Neural cell (in vitro differentiated cells): ENCODE measurements at regions not wholly inside any gene's neighbourhood (a gene's known extent, or its start where the extent isn't known, plus 50 kb on each side); places are given as distances from the start of the nearest gene placed in this dataset.

Experiments used
- H2AFZ ChIP-seq: fragments of 200-600, 300-800 bp; sonication (generic), shearing (Covaris generic); 2 replicates; pipeline ENCODE4 v1.6.0; 2014; ENCODE audit warnings: low read depth, mild to moderate bottlenecking, antibody characterized with exemption, low read length, moderate library complexity
- H3F3A ChIP-seq: fragments of 200-600 bp; shearing (Covaris generic); 2 replicates; pipeline ENCODE4 v1.6.1; 2016; ENCODE audit warnings: mild to moderate bottlenecking, moderate library complexity, mixed read lengths, antibody characterized with exemption, low read length; ENCODE audit not compliant: insufficient read depth, poor library complexity, severe bottlenecking
- H3K27ac ChIP-seq: fragments of 200-600, 300-800 bp; sonication (generic), shearing (Covaris generic); 2 replicates; pipeline ENCODE4 v1.5.1; 2014; ENCODE audit warnings: mild to moderate bottlenecking, low read length, moderate library complexity
- H3K27me3 ChIP-seq: fragments of 300-800, 200-600 bp; sonication (generic), shearing (Covaris generic); 2 replicates; pipeline ENCODE4 v1.6.0; 2014; ENCODE audit warnings: mild to moderate bottlenecking, low read depth, low read length, moderate library complexity; ENCODE audit not compliant: insufficient read depth
- H3K36me3 ChIP-seq: fragments of 300-800, 200-600 bp; sonication (generic), shearing (Covaris generic); 2 replicates; pipeline ENCODE4 v1.5.1; 2014; ENCODE audit warnings: mild to moderate bottlenecking, antibody characterized with exemption, low read length, moderate library complexity; ENCODE audit not compliant: insufficient read depth
- H3K4me2 ChIP-seq: fragments of 300-800, 200-600 bp; sonication (generic), shearing (Covaris generic); 2 replicates; pipeline ENCODE4 v1.6.0; 2014; ENCODE audit warnings: mild to moderate bottlenecking, low read length
- H3K4me3 ChIP-seq: fragments of 300-800, 200-600 bp; sonication (generic), shearing (Covaris generic); 2 replicates; pipeline ENCODE4 v1.5.1; 2014; ENCODE audit warnings: mild to moderate bottlenecking, low read length, moderate library complexity
- H3K79me2 ChIP-seq: fragments of 200-600 bp; shearing (Covaris generic); replicated peaks from 2 replicates; pipeline ENCODE4 v1.6.0; 2014; ENCODE audit warnings: mild to moderate bottlenecking, low read length, moderate library complexity; ENCODE audit not compliant: insufficient read depth
- H3K9ac ChIP-seq: fragments of 300-800, 200-600 bp; sonication (generic), shearing (Covaris generic); 2 replicates; pipeline ENCODE4 v1.6.1; 2016; ENCODE audit warnings: mild to moderate bottlenecking, low read length, mixed read lengths
- H3K9me2 ChIP-seq: fragments of 200-600 bp; shearing (Covaris generic); 2 replicates; pipeline ENCODE4 v1.6.1; 2016; ENCODE audit warnings: mild to moderate bottlenecking, low read length, mixed read lengths; ENCODE audit not compliant: insufficient read depth
- H3K9me3 ChIP-seq: fragments of 200-600, 300-800 bp; sonication (generic), shearing (Covaris generic); 2 replicates; pipeline ENCODE4 v1.6.1; 2016; ENCODE audit warnings: mild to moderate bottlenecking, mixed run types, low read length, moderate library complexity, mixed read lengths
- H4K20me1 ChIP-seq: fragments of 200-600 bp; shearing (Covaris generic); 2 replicates; pipeline ENCODE4 v1.6.1; 2016; ENCODE audit warnings: mild to moderate bottlenecking, mixed run types; ENCODE audit not compliant: insufficient read depth
- CTCF ChIP-seq: fragments of 450-650 bp; IDR thresholded peaks from 2 replicates; pipeline ENCODE4 v1.5.1; 2014; ENCODE audit warnings: antibody characterized with exemption, mild to moderate bottlenecking, moderate library complexity; ENCODE audit not compliant: poor library complexity, severe bottlenecking
- EP300 ChIP-seq: fragments of 450-650 bp; conservative IDR thresholded peaks from 2 replicates; pipeline ENCODE4 v1.6.1; 2014; ENCODE audit warnings: antibody characterized with exemption, mild to moderate bottlenecking, moderate library complexity; ENCODE audit not compliant: poor library complexity, severe bottlenecking
- EZH2 ChIP-seq: fragments of 200-600, 300-800 bp; shearing (Covaris generic), sonication (generic); IDR thresholded peaks from 2 replicates; pipeline ENCODE4 v1.6.1; 2014; ENCODE audit warnings: antibody characterized with exemption, low read length, borderline replicate concordance, mild to moderate bottlenecking; ENCODE audit not compliant: insufficient read depth, poor library complexity, severe bottlenecking
- MXI1 ChIP-seq: fragments of 450-650 bp; conservative IDR thresholded peaks from 2 replicates; pipeline ENCODE4 v1.6.1; 2014; ENCODE audit warnings: antibody characterized with exemption, mild to moderate bottlenecking; ENCODE audit not compliant: poor library complexity, severe bottlenecking
- POLR2AphosphoS5 ChIP-seq: IDR thresholded peaks from 2 replicates; pipeline ENCODE4 v1.6.1; 2012
- RAD21 ChIP-seq: fragments of 450-650 bp; conservative IDR thresholded peaks from 2 replicates; pipeline ENCODE4 v1.6.1; 2014; ENCODE audit warnings: antibody characterized with exemption, mild to moderate bottlenecking, moderate library complexity
- SMC3 ChIP-seq: fragments of 450-650 bp; conservative IDR thresholded peaks from 2 replicates; pipeline ENCODE4 v1.6.1; 2014; ENCODE audit warnings: antibody characterized with exemption, mild to moderate bottlenecking, moderate library complexity; ENCODE audit not compliant: poor library complexity
- TAF1 ChIP-seq: IDR thresholded peaks from 2 replicates; pipeline ENCODE4 v1.6.1; 2012; ENCODE audit warnings: low read depth
- TF ChIP-seq, protein P1 (sequence below): IDR thresholded peaks from 2 replicates; pipeline ENCODE4 v1.6.1; 2012; ENCODE audit warnings: borderline replicate concordance

- TF ChIP-seq EP300 (peak; percentile 24), MXI1 (peak; percentile 54), EZH2 (no peak), CTCF (peak; percentile 83), TAF1 (no peak), RAD21 (peak; percentile 69), POLR2AphosphoS5 (peak; percentile 24), SMC3 (peak; percentile 71)
- TF ChIP-seq, protein P1, sequence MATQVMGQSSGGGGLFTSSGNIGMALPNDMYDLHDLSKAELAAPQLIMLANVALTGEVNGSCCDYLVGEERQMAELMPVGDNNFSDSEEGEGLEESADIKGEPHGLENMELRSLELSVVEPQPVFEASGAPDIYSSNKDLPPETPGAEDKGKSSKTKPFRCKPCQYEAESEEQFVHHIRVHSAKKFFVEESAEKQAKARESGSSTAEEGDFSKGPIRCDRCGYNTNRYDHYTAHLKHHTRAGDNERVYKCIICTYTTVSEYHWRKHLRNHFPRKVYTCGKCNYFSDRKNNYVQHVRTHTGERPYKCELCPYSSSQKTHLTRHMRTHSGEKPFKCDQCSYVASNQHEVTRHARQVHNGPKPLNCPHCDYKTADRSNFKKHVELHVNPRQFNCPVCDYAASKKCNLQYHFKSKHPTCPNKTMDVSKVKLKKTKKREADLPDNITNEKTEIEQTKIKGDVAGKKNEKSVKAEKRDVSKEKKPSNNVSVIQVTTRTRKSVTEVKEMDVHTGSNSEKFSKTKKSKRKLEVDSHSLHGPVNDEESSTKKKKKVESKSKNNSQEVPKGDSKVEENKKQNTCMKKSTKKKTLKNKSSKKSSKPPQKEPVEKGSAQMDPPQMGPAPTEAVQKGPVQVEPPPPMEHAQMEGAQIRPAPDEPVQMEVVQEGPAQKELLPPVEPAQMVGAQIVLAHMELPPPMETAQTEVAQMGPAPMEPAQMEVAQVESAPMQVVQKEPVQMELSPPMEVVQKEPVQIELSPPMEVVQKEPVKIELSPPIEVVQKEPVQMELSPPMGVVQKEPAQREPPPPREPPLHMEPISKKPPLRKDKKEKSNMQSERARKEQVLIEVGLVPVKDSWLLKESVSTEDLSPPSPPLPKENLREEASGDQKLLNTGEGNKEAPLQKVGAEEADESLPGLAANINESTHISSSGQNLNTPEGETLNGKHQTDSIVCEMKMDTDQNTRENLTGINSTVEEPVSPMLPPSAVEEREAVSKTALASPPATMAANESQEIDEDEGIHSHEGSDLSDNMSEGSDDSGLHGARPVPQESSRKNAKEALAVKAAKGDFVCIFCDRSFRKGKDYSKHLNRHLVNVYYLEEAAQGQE = peak; percentile 13
- no peaks in the 10 kb centered on the region for H3K9me2 ChIP-seq
- H3K79me2 ChIP-seq = no peaks in the 10 kb centered on the region
- peak overlapping the region; percentile 48 for H3K4me2 ChIP-seq
- H3F3A ChIP-seq = no peaks in the 10 kb centered on the region
- H3K9me3 ChIP-seq = no peaks in the 10 kb centered on the region
- H3K27ac ChIP-seq = no peak overlapping the region
- H3K27me3 ChIP-seq = peaks cover 5% of the 10 kb centered on the region
- no peaks in the 10 kb centered on the region for H3K36me3 ChIP-seq
- H3K4me3 ChIP-seq = peak overlapping the region; percentile 80
- no peaks in the 10 kb centered on the region for H4K20me1 ChIP-seq
- H2AFZ ChIP-seq = no peak overlapping the region
- peak overlapping the region; percentile 59 for H3K9ac ChIP-seq
Observed at GRCh38 chr17:77528516-77529327, 388.0 kb downstream of the SEC14L1 start.

DNA sequence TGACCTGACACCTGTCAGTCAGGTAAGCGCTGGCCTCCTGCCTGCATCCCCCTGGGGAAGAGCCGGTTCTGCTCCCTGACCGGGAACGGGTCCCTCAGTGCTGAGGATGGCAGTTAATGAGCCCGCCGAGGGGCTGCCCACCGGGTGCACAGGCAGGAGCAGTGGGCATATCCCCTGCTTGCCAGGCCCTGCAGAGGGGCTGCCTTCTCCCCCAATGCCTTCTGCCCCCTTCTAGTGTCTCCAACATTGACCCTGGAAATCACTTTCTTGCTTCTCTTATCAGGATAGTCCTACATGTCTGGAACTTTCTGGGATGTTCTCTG is 388.5 kb downstream of the SEC14L1 start:
- H4K20me1 ChIP-seq = no peaks in the 10 kb centered on the region
- TF ChIP-seq TAF1 (no peak), EZH2 (no peak), RAD21 (no peak), EP300 (no peak), POLR2AphosphoS5 (no peak), CTCF (no peak), SMC3 (no peak), MXI1 (no peak)
- TF ChIP-seq, protein P1 = no peak
- no peaks in the 10 kb centered on the region for H3F3A ChIP-seq
- H3K27me3 ChIP-seq = peaks cover 5% of the 10 kb centered on the region
- no peak overlapping the region for H2AFZ ChIP-seq
- H3K4me3 ChIP-seq = peak overlapping the region; percentile 80
- H3K9me3 ChIP-seq = no peaks in the 10 kb centered on the region
- H3K4me2 ChIP-seq = no peak overlapping the region
- H3K79me2 ChIP-seq = no peaks in the 10 kb centered on the region
- H3K9ac ChIP-seq = no peak overlapping the region
- no peaks in the 10 kb centered on the region for H3K9me2 ChIP-seq
- H3K36me3 ChIP-seq = no peaks in the 10 kb centered on the region
- no peak overlapping the region for H3K27ac ChIP-seq
